ENCODE measurements at regions not wholly inside any gene's neighbourhood (a gene's known extent, or its start where the extent isn't known, plus 50 kb on each side); places are given as distances from the start of the nearest gene placed in this dataset.

DNA sequence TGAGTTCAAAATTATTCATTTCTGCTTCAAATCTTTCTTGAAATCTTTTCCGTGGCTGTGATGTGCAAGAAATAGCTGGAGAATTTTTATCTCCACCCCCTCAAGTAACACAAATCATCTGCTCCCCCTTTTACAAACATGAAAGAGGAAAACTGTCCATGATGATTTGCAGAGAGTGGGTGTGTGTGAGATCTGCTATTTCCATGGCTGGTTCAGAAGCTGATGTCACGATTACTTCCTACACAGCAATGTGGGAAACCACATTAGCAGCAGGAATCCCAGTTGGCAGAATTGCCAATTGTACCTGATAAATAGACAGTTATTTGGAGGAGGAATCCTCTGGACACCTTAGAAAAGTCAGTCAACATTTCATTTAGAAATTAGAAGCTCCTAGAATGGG lies 75.2 kb upstream of the GRM7 start:
- Histone ChIP-seq H3K9me3 (replicated peaks; ENCODE audit: control insufficient read depth, insufficient read depth, low read length) (no peaks in the 10 kb centered on the region), H2AFZ (ENCODE audit: low read depth, low read length) (no peak overlapping the region), H3K9me1 (replicated peaks; ENCODE audit: control insufficient read depth, extremely low read depth, insufficient read depth, low read length) (no peaks in the 10 kb centered on the region), H3K4me2 (ENCODE audit: insufficient read depth, low read length) (no peak overlapping the region), H3K36me3 (ENCODE audit: control insufficient read depth in 2 of 2, extremely low read depth in 1 of 2, insufficient read depth in 2 of 2, low read length in 2 of 2) (no peaks in the 10 kb centered on the region), H4K20me1 (replicated peaks; ENCODE audit: control insufficient read depth, extremely low read depth, insufficient read depth, low read length) (no peaks in the 10 kb centered on the region), H3K4me1 (ENCODE audit: control insufficient read depth, extremely low read depth, insufficient read depth, low read length) (no peaks in the 10 kb centered on the region), H3K9ac (replicated peaks; ENCODE audit: extremely low read depth, insufficient read depth, low read length) (no peak overlapping the region), H3K4me3 (replicated peaks in 1 of 3; ENCODE audit: insufficient read depth in 1 of 3, low read depth in 1 of 3, low read length in 3 of 3) (no peak overlapping the region), H3K79me2 (ENCODE audit: control insufficient read depth, insufficient read depth, low read length) (no peaks in the 10 kb centered on the region), H3K27me3 (ENCODE audit: control insufficient read depth in 2 of 2, insufficient read depth in 2 of 2, low read length in 2 of 2) (no peaks in the 10 kb centered on the region), H3K27ac (ENCODE audit: insufficient read depth, low read depth, low read length) (no peak overlapping the region)
- dilution Hi-C loops (cut with MboI; ENCODE audit: extremely low pct_ligation_motif_present, low sequenced_read_pairs) (no loop called here), intact Hi-C loops (cut with micrococcal nuclease) (no loop called here)
- ChIA-PET CTCF (no interaction called here), POLR2A (no interaction called here)
- BruUV-seq (replicated peaks): no TSS peak
- DNase-seq (ENCODE audit: low read depth, low spot score) (no peak), FAIRE-seq (no peak)
- TF ChIP-seq MYC (IDR thresholded peaks at IDR 0.05; ENCODE audit: low read depth, low read length): no peak
- no peak for TF ChIP-seq EZH2 (IDR thresholded peaks at IDR 0.05; ENCODE audit: borderline replicate concordance, low read depth, low read length, severe bottlenecking)

DNA sequence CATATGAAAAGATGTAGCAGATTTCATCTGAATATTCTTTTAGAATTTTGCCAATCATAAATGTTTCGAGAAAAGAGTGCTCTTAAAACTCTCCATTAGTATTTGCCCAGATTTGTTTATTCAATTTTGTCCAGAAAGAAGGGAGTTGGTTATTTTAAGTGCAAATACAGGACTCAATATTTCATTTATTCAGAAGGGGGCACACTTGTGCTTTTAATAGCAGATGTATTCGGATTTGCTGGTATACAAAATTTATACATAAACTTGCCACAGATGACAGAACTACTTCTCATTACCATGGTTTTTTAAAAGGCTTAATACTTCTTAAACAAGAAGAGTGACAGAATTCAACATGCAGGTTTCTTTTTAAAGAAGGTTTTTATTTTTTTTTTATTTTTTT lies 69.8 kb upstream of the GRM7 start:
- intact Hi-C loops (cut with micrococcal nuclease) (loop anchor here (1.0 to 2.0 kb wide), 2 partner anchors 1320 to 1448 kb away; no protein-coding TSS in a partner anchor), dilution Hi-C loops (cut with MboI; ENCODE audit: extremely low pct_ligation_motif_present, low sequenced_read_pairs) (no loop called here)
- Histone ChIP-seq H3K27ac (ENCODE audit: insufficient read depth, low read depth, low read length) (no peak overlapping the region), H2AFZ (ENCODE audit: low read depth, low read length) (no peak overlapping the region), H3K4me2 (ENCODE audit: insufficient read depth, low read length) (no peak overlapping the region), H3K9me3 (replicated peaks; ENCODE audit: control insufficient read depth, insufficient read depth, low read length) (no peaks in the 10 kb centered on the region), H3K4me3 (replicated peaks in 1 of 3; ENCODE audit: insufficient read depth in 1 of 3, low read depth in 1 of 3, low read length in 3 of 3) (no peak overlapping the region), H3K27me3 (ENCODE audit: control insufficient read depth in 2 of 2, insufficient read depth in 2 of 2, low read length in 2 of 2) (no peaks in the 10 kb centered on the region), H3K9me1 (replicated peaks; ENCODE audit: control insufficient read depth, extremely low read depth, insufficient read depth, low read length) (no peaks in the 10 kb centered on the region), H3K36me3 (ENCODE audit: control insufficient read depth in 2 of 2, extremely low read depth in 1 of 2, insufficient read depth in 2 of 2, low read length in 2 of 2) (no peaks in the 10 kb centered on the region), H3K79me2 (ENCODE audit: control insufficient read depth, insufficient read depth, low read length) (no peaks in the 10 kb centered on the region), H3K4me1 (ENCODE audit: control insufficient read depth, extremely low read depth, insufficient read depth, low read length) (no peaks in the 10 kb centered on the region), H4K20me1 (replicated peaks; ENCODE audit: control insufficient read depth, extremely low read depth, insufficient read depth, low read length) (no peaks in the 10 kb centered on the region), H3K9ac (replicated peaks; ENCODE audit: extremely low read depth, insufficient read depth, low read length) (no peak overlapping the region)
- ChIA-PET CTCF (interaction anchor here (0.7 to 1.2 kb wide), 2 partner anchors 8 to 1449 kb away, joined by 4 to 7 read pairs; no protein-coding TSS in a partner anchor), POLR2A (no interaction called here)
- peak; percentile 17 for DNase-seq (ENCODE audit: low read depth, low spot score)
- TF ChIP-seq POLR2AphosphoS5 (IDR thresholded peaks at IDR 0.05; ENCODE audit: insufficient read depth, low read depth, low read length) (no peak), FOS (IDR thresholded peaks at IDR 0.05; ENCODE audit: borderline replicate concordance, insufficient read depth, low read length) (no peak), GATA2 (IDR thresholded peaks at IDR 0.05; ENCODE audit: insufficient read depth, insufficient read length, low read depth, low read length) (no peak), EZH2 (IDR thresholded peaks at IDR 0.05; ENCODE audit: borderline replicate concordance, low read depth, low read length, severe bottlenecking) (no peak), MYC (IDR thresholded peaks at IDR 0.05; ENCODE audit: low read depth, low read length) (no peak), JUN (IDR thresholded peaks at IDR 0.05; ENCODE audit: borderline replicate concordance, insufficient read depth, insufficient read length, low read depth) (no peak), POLR2A (IDR thresholded peaks at IDR 0.05; ENCODE audit: low read depth, low read length) (no peak)
- TF ChIP-seq, protein P1, sequence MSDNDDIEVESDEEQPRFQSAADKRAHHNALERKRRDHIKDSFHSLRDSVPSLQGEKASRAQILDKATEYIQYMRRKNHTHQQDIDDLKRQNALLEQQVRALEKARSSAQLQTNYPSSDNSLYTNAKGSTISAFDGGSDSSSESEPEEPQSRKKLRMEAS (IDR thresholded peaks at IDR 0.05; ENCODE audit: insufficient read depth, insufficient read length): no peak
- TF ChIP-seq, protein P2, sequence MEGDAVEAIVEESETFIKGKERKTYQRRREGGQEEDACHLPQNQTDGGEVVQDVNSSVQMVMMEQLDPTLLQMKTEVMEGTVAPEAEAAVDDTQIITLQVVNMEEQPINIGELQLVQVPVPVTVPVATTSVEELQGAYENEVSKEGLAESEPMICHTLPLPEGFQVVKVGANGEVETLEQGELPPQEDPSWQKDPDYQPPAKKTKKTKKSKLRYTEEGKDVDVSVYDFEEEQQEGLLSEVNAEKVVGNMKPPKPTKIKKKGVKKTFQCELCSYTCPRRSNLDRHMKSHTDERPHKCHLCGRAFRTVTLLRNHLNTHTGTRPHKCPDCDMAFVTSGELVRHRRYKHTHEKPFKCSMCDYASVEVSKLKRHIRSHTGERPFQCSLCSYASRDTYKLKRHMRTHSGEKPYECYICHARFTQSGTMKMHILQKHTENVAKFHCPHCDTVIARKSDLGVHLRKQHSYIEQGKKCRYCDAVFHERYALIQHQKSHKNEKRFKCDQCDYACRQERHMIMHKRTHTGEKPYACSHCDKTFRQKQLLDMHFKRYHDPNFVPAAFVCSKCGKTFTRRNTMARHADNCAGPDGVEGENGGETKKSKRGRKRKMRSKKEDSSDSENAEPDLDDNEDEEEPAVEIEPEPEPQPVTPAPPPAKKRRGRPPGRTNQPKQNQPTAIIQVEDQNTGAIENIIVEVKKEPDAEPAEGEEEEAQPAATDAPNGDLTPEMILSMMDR (IDR thresholded peaks at IDR 0.05; ENCODE audit: extremely low read depth in 1 of 2, insufficient read depth in 1 of 2, low read depth in 1 of 2, low read length in 2 of 2): no peak
- no TSS peak for BruUV-seq (replicated peaks)
- no peak for FAIRE-seq

Measured in endothelial cell of umbilical vein (primary cell).